WERI-Rb-1 (cell line): ENCODE measurements at regions not wholly inside any gene's neighbourhood (a gene's known extent, or its start where the extent isn't known, plus 50 kb on each side); places are given as distances from the start of the nearest gene placed in this dataset.

Experiments used
- DNase-seq: peaks from one replicate; pipeline ENCODE4 v3.0.0-alpha.2; 2020
- H3K27ac ChIP-seq: fragments of 250-450 bp; sonication (Bioruptor Pico); 2 replicates; pipeline ENCODE4 v1.5.1; 2020; ENCODE audit warnings: mild to moderate bottlenecking, moderate library complexity
- H3K27me3 ChIP-seq: fragments of 250-450 bp; sonication (Bioruptor Pico); 2 replicates; pipeline ENCODE4 v1.5.1; 2021; ENCODE audit warnings: mild to moderate bottlenecking, low read depth, moderate library complexity; ENCODE audit not compliant: insufficient read depth, severe bottlenecking
- H3K36me3 ChIP-seq: fragments of 250-450 bp; sonication (Bioruptor Pico); 2 replicates; pipeline ENCODE4 v1.5.1; 2020; ENCODE audit warnings: mild to moderate bottlenecking, moderate library complexity
- H3K4me3 ChIP-seq: 2 replicates; pipeline ENCODE4 v1.5.1; 2011; ENCODE audit warnings: low read depth, mild to moderate bottlenecking, control low read depth, low read length
- H3K9me3 ChIP-seq: fragments of 250-450 bp; sonication (Bioruptor Pico); 2 replicates; pipeline ENCODE4 v1.5.1; 2021; ENCODE audit warnings: mild to moderate bottlenecking, moderate library complexity; ENCODE audit not compliant: severe bottlenecking
- CTCF ChIP-seq: IDR thresholded peaks from 2 replicates; pipeline ENCODE4 v1.5.1; 2011; ENCODE audit warnings: low read depth, mild to moderate bottlenecking, control low read depth, inconsistent platforms, low read length

GRCh38 chr4:129862461-129862860 lies 766.5 kb downstream of the C4orf33 start:
- TF ChIP-seq CTCF: no peak
- no peak for DNase-seq

GRCh38 chr4:129863206-129863605 lies 767.3 kb downstream of the C4orf33 start:
- DNase-seq: no peak
- Histone ChIP-seq H3K27ac (no peak overlapping the region), H3K36me3 (no peaks in the 10 kb centered on the region), H3K27me3 (no peaks in the 10 kb centered on the region), H3K9me3 (no peaks in the 10 kb centered on the region), H3K4me3 (no peak overlapping the region)
- TF ChIP-seq CTCF: no peak

More at GRCh38 chr4:129862461-129862860, 766.5 kb downstream of the C4orf33 start:
- no peak overlapping the region for H3K4me3 ChIP-seq
- H3K27me3 ChIP-seq: no peaks in the 10 kb centered on the region
- H3K36me3 ChIP-seq: no peaks in the 10 kb centered on the region
- H3K9me3 ChIP-seq: no peaks in the 10 kb centered on the region
- H3K27ac ChIP-seq: no peak overlapping the region

GRCh38 chr4:129883996-129884395 lies 788.0 kb downstream of the C4orf33 start:
- TF ChIP-seq CTCF: no peak
- Histone ChIP-seq H3K9me3 (no peaks in the 10 kb centered on the region), H3K36me3 (no peaks in the 10 kb centered on the region), H3K4me3 (no peak overlapping the region), H3K27ac (no peak overlapping the region), H3K27me3 (no peaks in the 10 kb centered on the region)
- DNase-seq: no peak

- H3K27ac ChIP-seq: no peak overlapping the region
- no peak overlapping the region for H3K4me3 ChIP-seq
- TF ChIP-seq CTCF: no peak
- H3K9me3 ChIP-seq: no peaks in the 10 kb centered on the region
- H3K27me3 ChIP-seq: no peaks in the 10 kb centered on the region
- no peak for DNase-seq
- H3K36me3 ChIP-seq: no peaks in the 10 kb centered on the region
These were observed 801.2 kb downstream of the C4orf33 start for GRCh38 chr4:129897111-129897510.

GRCh38 chr4:129899849-129900248 lies 803.9 kb downstream of the C4orf33 start:
- H3K27me3 ChIP-seq: no peaks in the 10 kb centered on the region
- DNase-seq: no peak
- no peak for TF ChIP-seq CTCF

GRCh38 chr4:129900430-129900953 lies 804.5 kb downstream of the C4orf33 start:
- no peak for DNase-seq
- no peak overlapping the region for H3K4me3 ChIP-seq
- H3K36me3 ChIP-seq: no peaks in the 10 kb centered on the region
- no peaks in the 10 kb centered on the region for H3K27me3 ChIP-seq
- no peak overlapping the region for H3K27ac ChIP-seq
- no peak for TF ChIP-seq CTCF
- H3K9me3 ChIP-seq: no peaks in the 10 kb centered on the region

More at GRCh38 chr4:129899849-129900248, 803.9 kb downstream of the C4orf33 start:
- H3K9me3 ChIP-seq: no peaks in the 10 kb centered on the region
- no peak overlapping the region for H3K4me3 ChIP-seq
- no peaks in the 10 kb centered on the region for H3K36me3 ChIP-seq
- no peak overlapping the region for H3K27ac ChIP-seq
